Mesothelial cell of epicardium (in vitro differentiated cells): ENCODE measurements at regions not wholly inside any gene's neighbourhood (a gene's known extent, or its start where the extent isn't known, plus 50 kb on each side); places are given as distances from the start of the nearest gene placed in this dataset.

Experiments used
- DNase-seq, 2 experiments: peaks; one replicate each; pipeline ENCODE4 v3.0.0; 2021; ENCODE audit warnings: low spot score in 2 of 2; ENCODE audit not compliant: unreplicated experiment in 2 of 2
- H3K27ac Mint-ChIP-seq: 2 replicates; pipeline ENCODE4 v1.8.0; 2021; ENCODE audit warnings: mixed read lengths
- H3K27me3 Mint-ChIP-seq: 2 replicates; pipeline ENCODE4 v1.8.0; 2021; ENCODE audit warnings: low read depth, mixed read lengths
- H3K36me3 Mint-ChIP-seq: 2 replicates; pipeline ENCODE4 v1.8.0; 2021; ENCODE audit warnings: mixed read lengths
- H3K4me1 Mint-ChIP-seq: 2 replicates; pipeline ENCODE4 v1.8.0; 2021; ENCODE audit warnings: mixed read lengths
- H3K4me3 Mint-ChIP-seq: 2 replicates; pipeline ENCODE4 v1.8.0; 2021; ENCODE audit warnings: mild to moderate bottlenecking, moderate library complexity, mixed read lengths
- H3K9me3 Mint-ChIP-seq: 2 replicates; pipeline ENCODE4 v1.8.0; 2021; ENCODE audit warnings: mixed read lengths
- TF ChIP-seq, protein P1 (sequence below): fragments of 200-600 bp; sonication (generic); IDR thresholded peaks from one replicate; pipeline ENCODE4 v1.5.0; 2021; ENCODE audit warnings: antibody characterized with exemption; ENCODE audit not compliant: unreplicated experiment

- H3K4me3 Mint-ChIP-seq = no peak overlapping the region
- peaks cover 7% of the 10 kb centered on the region for H3K9me3 Mint-ChIP-seq
- DNase-seq = no peak
- TF ChIP-seq, protein P1, sequence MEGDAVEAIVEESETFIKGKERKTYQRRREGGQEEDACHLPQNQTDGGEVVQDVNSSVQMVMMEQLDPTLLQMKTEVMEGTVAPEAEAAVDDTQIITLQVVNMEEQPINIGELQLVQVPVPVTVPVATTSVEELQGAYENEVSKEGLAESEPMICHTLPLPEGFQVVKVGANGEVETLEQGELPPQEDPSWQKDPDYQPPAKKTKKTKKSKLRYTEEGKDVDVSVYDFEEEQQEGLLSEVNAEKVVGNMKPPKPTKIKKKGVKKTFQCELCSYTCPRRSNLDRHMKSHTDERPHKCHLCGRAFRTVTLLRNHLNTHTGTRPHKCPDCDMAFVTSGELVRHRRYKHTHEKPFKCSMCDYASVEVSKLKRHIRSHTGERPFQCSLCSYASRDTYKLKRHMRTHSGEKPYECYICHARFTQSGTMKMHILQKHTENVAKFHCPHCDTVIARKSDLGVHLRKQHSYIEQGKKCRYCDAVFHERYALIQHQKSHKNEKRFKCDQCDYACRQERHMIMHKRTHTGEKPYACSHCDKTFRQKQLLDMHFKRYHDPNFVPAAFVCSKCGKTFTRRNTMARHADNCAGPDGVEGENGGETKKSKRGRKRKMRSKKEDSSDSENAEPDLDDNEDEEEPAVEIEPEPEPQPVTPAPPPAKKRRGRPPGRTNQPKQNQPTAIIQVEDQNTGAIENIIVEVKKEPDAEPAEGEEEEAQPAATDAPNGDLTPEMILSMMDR = no peak
- peaks cover 18% of the 10 kb centered on the region for H3K4me1 Mint-ChIP-seq
- no peaks in the 10 kb centered on the region for H3K36me3 Mint-ChIP-seq
- no peaks in the 10 kb centered on the region for H3K27me3 Mint-ChIP-seq
- no peak overlapping the region for H3K27ac Mint-ChIP-seq
These were observed 317.7 kb downstream of the PAPSS1 start for GRCh38 chr4:107402291-107402690.

- Mint-ChIP-seq H3K27me3 (no peaks in the 10 kb centered on the region), H3K9me3 (peaks cover 12% of the 10 kb centered on the region), H3K27ac (peak overlapping the region; percentile 55), H3K4me1 (peaks cover 10% of the 10 kb centered on the region), H3K4me3 (no peak overlapping the region), H3K36me3 (no peaks in the 10 kb centered on the region)
- TF ChIP-seq, protein P1 = no peak
- DNase-seq = no peak
These were observed 327.1 kb downstream of the PAPSS1 start for GRCh38 chr4:107392951-107393350.

DNA sequence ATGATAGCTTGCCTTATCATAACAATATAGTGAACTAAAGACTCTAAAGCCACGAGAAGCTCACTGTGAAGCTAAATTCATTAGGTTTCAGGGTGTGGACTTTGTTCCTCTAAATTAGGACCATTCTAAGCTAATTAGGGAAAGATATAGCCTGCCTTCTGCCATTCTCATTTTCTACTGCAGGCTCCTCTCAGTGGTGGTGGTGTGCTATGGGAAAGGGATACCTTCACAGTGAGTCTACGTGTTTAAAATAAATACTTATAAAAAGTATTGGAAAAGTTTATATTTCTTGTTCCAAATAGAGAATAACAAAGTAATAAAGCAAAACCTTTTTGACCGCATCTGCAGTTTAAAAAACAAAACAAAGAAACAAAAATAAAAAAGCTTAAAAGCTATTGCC is 327.7 kb downstream of the PAPSS1 start:
- Mint-ChIP-seq H3K27me3 (no peaks in the 10 kb centered on the region), H3K4me1 (peaks cover 10% of the 10 kb centered on the region), H3K9me3 (peaks cover 16% of the 10 kb centered on the region), H3K4me3 (no peak overlapping the region), H3K36me3 (no peaks in the 10 kb centered on the region), H3K27ac (no peak overlapping the region)
- TF ChIP-seq, protein P1 = no peak
- no peak for DNase-seq

- Mint-ChIP-seq H3K27ac (no peak overlapping the region), H3K27me3 (no peaks in the 10 kb centered on the region), H3K4me1 (peaks cover 10% of the 10 kb centered on the region), H3K4me3 (no peak overlapping the region), H3K36me3 (no peaks in the 10 kb centered on the region), H3K9me3 (peaks cover 9% of the 10 kb centered on the region)
- no peak for DNase-seq
- TF ChIP-seq, protein P1 = no peak
These were observed 328.4 kb downstream of the PAPSS1 start for GRCh38 chr4:107391630-107392028.

DNA sequence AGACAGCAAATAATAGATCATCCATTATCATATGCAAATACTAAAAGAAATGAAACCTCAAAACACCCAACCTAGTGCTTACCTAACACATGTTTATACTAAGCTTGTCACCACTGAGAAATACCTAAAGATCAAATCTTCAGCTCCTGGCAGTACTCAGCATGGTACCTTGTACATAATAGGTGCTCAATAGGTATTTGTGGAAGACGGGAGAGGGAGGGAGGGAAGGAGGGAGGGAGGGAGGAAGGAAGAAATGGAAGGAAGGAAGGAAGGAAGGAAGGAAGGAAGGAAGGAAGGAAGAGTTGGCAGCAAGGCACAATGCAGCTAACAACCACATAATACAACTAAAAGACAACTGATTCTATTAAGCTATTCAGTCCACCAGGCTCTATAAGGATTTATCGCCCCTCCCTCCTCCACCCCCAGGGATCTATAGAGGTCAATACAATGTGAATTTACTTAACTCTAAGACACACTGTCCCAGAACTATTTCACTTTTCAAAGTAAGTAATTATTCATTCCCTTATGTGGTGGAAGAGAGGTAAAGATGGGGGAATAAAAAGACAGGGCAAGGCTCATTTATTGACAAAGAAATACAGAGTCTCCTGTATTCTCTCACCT is 328.9 kb downstream of the PAPSS1 start:
- TF ChIP-seq, protein P1 = no peak
- DNase-seq = no peak
- Mint-ChIP-seq H3K27ac (no peak overlapping the region), H3K36me3 (no peaks in the 10 kb centered on the region), H3K27me3 (no peaks in the 10 kb centered on the region), H3K4me1 (peaks cover 10% of the 10 kb centered on the region), H3K9me3 (peaks cover 11% of the 10 kb centered on the region), H3K4me3 (no peak overlapping the region)

- TF ChIP-seq, protein P1 = no peak
- Mint-ChIP-seq H3K4me1 (peaks cover 10% of the 10 kb centered on the region), H3K9me3 (peaks cover 20% of the 10 kb centered on the region), H3K4me3 (no peak overlapping the region), H3K36me3 (no peaks in the 10 kb centered on the region), H3K27ac (no peak overlapping the region), H3K27me3 (no peaks in the 10 kb centered on the region)
- DNase-seq = no peak
These were observed 330.1 kb downstream of the PAPSS1 start for GRCh38 chr4:107389965-107390364.
